ENCODE measurements at regions not wholly inside any gene's neighbourhood (a gene's known extent, or its start where the extent isn't known, plus 50 kb on each side); places are given as distances from the start of the nearest gene placed in this dataset.

GRCh38 chr4:178894126-178894525 lies 1451.9 kb upstream of the AGA start:
- Histone ChIP-seq H3K9me3 (ENCODE audit: control insufficient read depth, insufficient read depth, low read length) (no peaks in the 10 kb centered on the region), H3K27ac (ENCODE audit: insufficient read depth, low read length) (no peak overlapping the region), H2BK120ac (ENCODE audit: low read depth, low read length) (no peak overlapping the region), H4K5ac (ENCODE audit: low read depth, low read length) (no peak overlapping the region), H2BK5ac (ENCODE audit: low read depth, low read length, poor library complexity, severe bottlenecking) (no peak overlapping the region), H3K4me1 (ENCODE audit: control insufficient read depth, insufficient read depth, low read length) (no peaks in the 10 kb centered on the region), H3K4ac (ENCODE audit: low read depth, low read length) (no peak overlapping the region), H4K20me1 (ENCODE audit: insufficient read depth, low read length) (no peaks in the 10 kb centered on the region), H3K36me3 (ENCODE audit: control insufficient read depth, insufficient read depth, low read length) (no peaks in the 10 kb centered on the region), H3K23ac (ENCODE audit: low read depth, low read length) (no peak overlapping the region), H4K91ac (ENCODE audit: insufficient read depth, low read depth, low read length) (no peak overlapping the region), H2AK5ac (ENCODE audit: low read depth, low read length) (no peak overlapping the region), H3K79me1 (ENCODE audit: low read depth in 1 of 2, low read length in 2 of 2) (no peaks in the 10 kb centered on the region), H4K8ac (ENCODE audit: low read depth in 2 of 2, low read length in 2 of 2) (no peak overlapping the region), H3K18ac (ENCODE audit: low read depth, low read length) (no peak overlapping the region), H2BK15ac (ENCODE audit: low read depth, low read length) (no peak overlapping the region), H3K4me2 (ENCODE audit: low read depth, low read length) (no peak overlapping the region), H3K14ac (replicated peaks; ENCODE audit: low read depth, low read length) (no peak overlapping the region), H3K56ac (ENCODE audit: extremely low read depth, insufficient read depth, low read length) (no peak overlapping the region), H2AFZ (replicated peaks; ENCODE audit: low read length, poor library complexity) (no peak overlapping the region), H3K9ac (ENCODE audit: low read depth, low read length) (no peak overlapping the region), H3K4me3 (ENCODE audit: insufficient read depth, low read depth, low read length) (no peak overlapping the region), H3K27me3 (ENCODE audit: control insufficient read depth, insufficient read depth, low read length) (no peaks in the 10 kb centered on the region), H2BK20ac (ENCODE audit: low read depth, low read length) (no peak overlapping the region), H3K9me1 (ENCODE audit: insufficient read depth, low read length) (no peaks in the 10 kb centered on the region), H2AK9ac (replicated peaks; ENCODE audit: low read depth, low read length, poor library complexity) (no peak overlapping the region)
- ATAC-seq (ENCODE audit: low read depth), result no peak
- 100% methylated on average over 4 of the region's 9 CpGs; no CpG with 5 or more reads in 1 of the 2 experiments for WGBS, 2 experiments (ENCODE audit: extremely low coverage in 2 of 2, insufficient read length in 1 of 2)
- no TSS peak for BruUV-seq (replicated peaks)
- ChIA-PET POLR2A (ENCODE audit: unreplicated experiment) (no interaction called here), CTCF (no interaction called here)
- intact Hi-C loops (cut with micrococcal nuclease), result no loop called here
- TF ChIP-seq NFE2L2 (IDR thresholded peaks at IDR 0.05; ENCODE audit: low read depth, low read length) (no peak), RFX5 (IDR thresholded peaks at IDR 0.05; ENCODE audit: low read depth, low read length) (no peak), MXI1 (IDR thresholded peaks at IDR 0.05; ENCODE audit: borderline replicate concordance, low read depth, low read length) (no peak)
- in situ Hi-C loops (cut with MboI; ENCODE audit: low sequenced_read_pairs), result no loop called here
- dilution Hi-C loops (cut with HindIII; ENCODE audit: low sequenced_read_pairs, unreplicated experiment), result no loop called here
- DNase-seq, result no peak

Measured in IMR-90 (cell line).